ENCODE measurements at regions not wholly inside any gene's neighbourhood (a gene's known extent, or its start where the extent isn't known, plus 50 kb on each side); places are given as distances from the start of the nearest gene placed in this dataset.

GRCh38 chr20:24828992-24829648 lies 119.9 kb upstream of the CST7 start:
- Histone ChIP-seq H3K4me3 (ENCODE audit: low read depth in 1 of 5, low read length in 5 of 5) (no peak overlapping the region), H3K27me3 (ENCODE audit: control insufficient read depth in 5 of 5, insufficient read depth in 4 of 5, low read length in 5 of 5) (no peaks in the 10 kb centered on the region), H3K9me3 (ENCODE audit: control insufficient read depth in 5 of 5, low read length in 5 of 5) (peaks cover 0 to 9% (median 2%) of the 10 kb centered on the region in 5 donors)

GRCh38 chr20:24829649-24830370 lies 119.3 kb upstream of the CST7 start:
- Histone ChIP-seq H3K4me3 (ENCODE audit: low read depth in 1 of 5, low read length in 5 of 5) (no peak overlapping the region), H3K27ac (ENCODE audit: low read depth, low read length) (no peak overlapping the region), H3K9ac (ENCODE audit: low read length in 5 of 5) (no peak overlapping the region), H3K27me3 (ENCODE audit: control insufficient read depth in 5 of 5, insufficient read depth in 4 of 5, low read length in 5 of 5) (no peaks in the 10 kb centered on the region), H3K36me3 (ENCODE audit: control insufficient read depth in 5 of 5, insufficient read depth in 5 of 5, low read length in 5 of 5) (no peaks in the 10 kb centered on the region), H3K4me1 (ENCODE audit: control insufficient read depth in 5 of 5, insufficient read depth in 5 of 5, low read length in 5 of 5) (no peaks in the 10 kb centered on the region), H3K9me3 (ENCODE audit: control insufficient read depth in 5 of 5, low read length in 5 of 5) (peaks cover 0 to 9% (median 0%) of the 10 kb centered on the region in 5 donors)

More at GRCh38 chr20:24828992-24829648, 119.9 kb upstream of the CST7 start:
- no peaks in the 10 kb centered on the region for H3K36me3 ChIP-seq (ENCODE audit: control insufficient read depth in 5 of 5, insufficient read depth in 5 of 5, low read length in 5 of 5)
- no peak overlapping the region for H3K27ac ChIP-seq (ENCODE audit: low read depth, low read length)
- H3K4me1 ChIP-seq (ENCODE audit: control insufficient read depth in 5 of 5, insufficient read depth in 5 of 5, low read length in 5 of 5) = no peaks in the 10 kb centered on the region
- no peak overlapping the region for H3K9ac ChIP-seq (ENCODE audit: low read length in 5 of 5)

GRCh38 chr20:24830649-24831048 lies 118.4 kb upstream of the CST7 start:
- Histone ChIP-seq H3K36me3 (ENCODE audit: control insufficient read depth in 5 of 5, insufficient read depth in 5 of 5, low read length in 5 of 5) (no peaks in the 10 kb centered on the region), H3K27me3 (ENCODE audit: control insufficient read depth in 5 of 5, insufficient read depth in 4 of 5, low read length in 5 of 5) (no peaks in the 10 kb centered on the region), H3K27ac (ENCODE audit: low read depth, low read length) (no peak overlapping the region), H3K4me1 (ENCODE audit: control insufficient read depth in 5 of 5, insufficient read depth in 5 of 5, low read length in 5 of 5) (no peaks in the 10 kb centered on the region), H3K4me3 (ENCODE audit: low read depth in 1 of 5, low read length in 5 of 5) (no peak overlapping the region), H3K9me3 (ENCODE audit: control insufficient read depth in 5 of 5, low read length in 5 of 5) (peaks cover 0 to 9% (median 0%) of the 10 kb centered on the region in 5 donors), H3K9ac (ENCODE audit: low read length in 5 of 5) (no peak overlapping the region)

- Histone ChIP-seq H3K36me3 (ENCODE audit: control insufficient read depth in 5 of 5, insufficient read depth in 5 of 5, low read length in 5 of 5) (no peaks in the 10 kb centered on the region), H3K4me3 (ENCODE audit: low read depth in 1 of 5, low read length in 5 of 5) (no peak overlapping the region), H3K27ac (ENCODE audit: low read depth, low read length) (no peak overlapping the region), H3K9ac (ENCODE audit: low read length in 5 of 5) (no peak overlapping the region), H3K9me3 (ENCODE audit: control insufficient read depth in 5 of 5, low read length in 5 of 5) (peaks cover 0 to 9% (median 0%) of the 10 kb centered on the region in 5 donors), H3K27me3 (ENCODE audit: control insufficient read depth in 5 of 5, insufficient read depth in 4 of 5, low read length in 5 of 5) (no peaks in the 10 kb centered on the region), H3K4me1 (ENCODE audit: control insufficient read depth in 5 of 5, insufficient read depth in 5 of 5, low read length in 5 of 5) (no peaks in the 10 kb centered on the region)
Observed at GRCh38 chr20:24831232-24831631, 117.8 kb upstream of the CST7 start.

- no peak overlapping the region for H3K9ac ChIP-seq (ENCODE audit: low read length in 5 of 5)
- no peak overlapping the region for H3K4me3 ChIP-seq (ENCODE audit: low read depth in 1 of 5, low read length in 5 of 5)
- H3K4me1 ChIP-seq (ENCODE audit: control insufficient read depth in 5 of 5, insufficient read depth in 5 of 5, low read length in 5 of 5) = no peaks in the 10 kb centered on the region
- peaks cover 0 to 9% (median 0%) of the 10 kb centered on the region in 5 donors for H3K9me3 ChIP-seq (ENCODE audit: control insufficient read depth in 5 of 5, low read length in 5 of 5)
- H3K27ac ChIP-seq (ENCODE audit: low read depth, low read length) = no peak overlapping the region
- H3K27me3 ChIP-seq (ENCODE audit: control insufficient read depth in 5 of 5, insufficient read depth in 4 of 5, low read length in 5 of 5) = no peaks in the 10 kb centered on the region
- H3K36me3 ChIP-seq (ENCODE audit: control insufficient read depth in 5 of 5, insufficient read depth in 5 of 5, low read length in 5 of 5) = no peaks in the 10 kb centered on the region
Observed at GRCh38 chr20:24832518-24832917, 116.6 kb upstream of the CST7 start.

- H3K4me3 ChIP-seq (ENCODE audit: low read depth in 1 of 5, low read length in 5 of 5) = no peak overlapping the region
- H3K4me1 ChIP-seq (ENCODE audit: control insufficient read depth in 5 of 5, insufficient read depth in 5 of 5, low read length in 5 of 5) = no peaks in the 10 kb centered on the region
- H3K27me3 ChIP-seq (ENCODE audit: control insufficient read depth in 5 of 5, insufficient read depth in 4 of 5, low read length in 5 of 5) = peaks cover 0 to 3% (median 0%) of the 10 kb centered on the region in 5 donors
- no peaks in the 10 kb centered on the region for H3K36me3 ChIP-seq (ENCODE audit: control insufficient read depth in 5 of 5, insufficient read depth in 5 of 5, low read length in 5 of 5)
- H3K27ac ChIP-seq (ENCODE audit: low read depth, low read length) = no peak overlapping the region
- no peak overlapping the region for H3K9ac ChIP-seq (ENCODE audit: low read length in 5 of 5)
- peaks cover 0 to 9% (median 0%) of the 10 kb centered on the region in 5 donors for H3K9me3 ChIP-seq (ENCODE audit: control insufficient read depth in 5 of 5, low read length in 5 of 5)
Observed at GRCh38 chr20:24833592-24833991, 115.5 kb upstream of the CST7 start.

- no peaks in the 10 kb centered on the region for H3K4me1 ChIP-seq (ENCODE audit: control insufficient read depth in 5 of 5, insufficient read depth in 5 of 5, low read length in 5 of 5)
- no peak overlapping the region for H3K4me3 ChIP-seq (ENCODE audit: low read depth in 1 of 5, low read length in 5 of 5)
- H3K36me3 ChIP-seq (ENCODE audit: control insufficient read depth in 5 of 5, insufficient read depth in 5 of 5, low read length in 5 of 5) = no peaks in the 10 kb centered on the region
- peaks cover 0 to 9% (median 0%) of the 10 kb centered on the region in 5 donors for H3K9me3 ChIP-seq (ENCODE audit: control insufficient read depth in 5 of 5, low read length in 5 of 5)
- peaks cover 0 to 3% (median 0%) of the 10 kb centered on the region in 5 donors for H3K27me3 ChIP-seq (ENCODE audit: control insufficient read depth in 5 of 5, insufficient read depth in 4 of 5, low read length in 5 of 5)
- H3K27ac ChIP-seq (ENCODE audit: low read depth, low read length) = no peak overlapping the region
- H3K9ac ChIP-seq (ENCODE audit: low read length in 5 of 5) = no peak overlapping the region
Observed at GRCh38 chr20:24834310-24834709, 114.8 kb upstream of the CST7 start.

- Histone ChIP-seq H3K9me3 (ENCODE audit: control insufficient read depth in 5 of 5, low read length in 5 of 5) (peaks cover 0 to 9% (median 0%) of the 10 kb centered on the region in 5 donors), H3K9ac (ENCODE audit: low read length in 5 of 5) (no peak overlapping the region), H3K36me3 (ENCODE audit: control insufficient read depth in 5 of 5, insufficient read depth in 5 of 5, low read length in 5 of 5) (no peaks in the 10 kb centered on the region), H3K27me3 (ENCODE audit: control insufficient read depth in 5 of 5, insufficient read depth in 4 of 5, low read length in 5 of 5) (peaks cover 0 to 3% (median 0%) of the 10 kb centered on the region in 5 donors), H3K27ac (ENCODE audit: low read depth, low read length) (no peak overlapping the region), H3K4me1 (ENCODE audit: control insufficient read depth in 5 of 5, insufficient read depth in 5 of 5, low read length in 5 of 5) (no peaks in the 10 kb centered on the region), H3K4me3 (ENCODE audit: low read depth in 1 of 5, low read length in 5 of 5) (no peak overlapping the region)
Observed at GRCh38 chr20:24835195-24835594, 113.9 kb upstream of the CST7 start.

GRCh38 chr20:24836041-24836533 lies 113.0 kb upstream of the CST7 start:
- H3K9me3 ChIP-seq (ENCODE audit: control insufficient read depth in 5 of 5, low read length in 5 of 5) = peaks cover 0 to under 1% (median 0%) of the 10 kb centered on the region in 5 donors
- peaks cover 0 to 3% (median 0%) of the 10 kb centered on the region in 5 donors for H3K27me3 ChIP-seq (ENCODE audit: control insufficient read depth in 5 of 5, insufficient read depth in 4 of 5, low read length in 5 of 5)
- no peaks in the 10 kb centered on the region for H3K36me3 ChIP-seq (ENCODE audit: control insufficient read depth in 5 of 5, insufficient read depth in 5 of 5, low read length in 5 of 5)
- H3K4me1 ChIP-seq (ENCODE audit: control insufficient read depth in 5 of 5, insufficient read depth in 5 of 5, low read length in 5 of 5) = no peaks in the 10 kb centered on the region
- H3K27ac ChIP-seq (ENCODE audit: low read depth, low read length) = no peak overlapping the region
- no peak overlapping the region for H3K9ac ChIP-seq (ENCODE audit: low read length in 5 of 5)
- H3K4me3 ChIP-seq (ENCODE audit: low read depth in 1 of 5, low read length in 5 of 5) = no peak overlapping the region

- H3K9me3 ChIP-seq (ENCODE audit: control insufficient read depth in 5 of 5, low read length in 5 of 5) = no peaks in the 10 kb centered on the region
- H3K27ac ChIP-seq (ENCODE audit: low read depth, low read length) = no peak overlapping the region
- H3K36me3 ChIP-seq (ENCODE audit: control insufficient read depth in 5 of 5, insufficient read depth in 5 of 5, low read length in 5 of 5) = no peaks in the 10 kb centered on the region
- H3K27me3 ChIP-seq (ENCODE audit: control insufficient read depth in 5 of 5, insufficient read depth in 4 of 5, low read length in 5 of 5) = peaks cover 0 to 3% (median 0%) of the 10 kb centered on the region in 5 donors
- H3K4me3 ChIP-seq (ENCODE audit: low read depth in 1 of 5, low read length in 5 of 5) = no peak overlapping the region
- H3K4me1 ChIP-seq (ENCODE audit: control insufficient read depth in 5 of 5, insufficient read depth in 5 of 5, low read length in 5 of 5) = no peaks in the 10 kb centered on the region
- H3K9ac ChIP-seq (ENCODE audit: low read length in 5 of 5) = no peak overlapping the region
Observed at GRCh38 chr20:24836661-24837299, 112.3 kb upstream of the CST7 start.
